Astrocyte of the spinal cord (primary cell): ENCODE measurements at regions not wholly inside any gene's neighbourhood (a gene's known extent, or its start where the extent isn't known, plus 50 kb on each side); places are given as distances from the start of the nearest gene placed in this dataset.

Experiments used
- DNase-seq: peaks from one replicate; pipeline ENCODE4 v3.0.0; 2011; ENCODE audit warnings: low read depth, low spot score
- H3K4me3 ChIP-seq: 2 replicates; pipeline ENCODE4 v1.5.1; 2011; ENCODE audit warnings: low read depth, mild to moderate bottlenecking, low read length, moderate library complexity
- in situ Hi-C: cut with HindIII; loops from 2 replicates; pipeline ENCODE4 v1.10.0; 2017; ENCODE audit warnings: low sequenced_read_pairs
- TF ChIP-seq, protein P1 (sequence below): IDR thresholded peaks from 2 replicates; pipeline ENCODE4 v1.5.1; 2012; ENCODE audit warnings: low read depth, mild to moderate bottlenecking, low read length, inconsistent platforms

- H3K4me3 ChIP-seq = no peak overlapping the region
- no peak for DNase-seq
- TF ChIP-seq, protein P1, sequence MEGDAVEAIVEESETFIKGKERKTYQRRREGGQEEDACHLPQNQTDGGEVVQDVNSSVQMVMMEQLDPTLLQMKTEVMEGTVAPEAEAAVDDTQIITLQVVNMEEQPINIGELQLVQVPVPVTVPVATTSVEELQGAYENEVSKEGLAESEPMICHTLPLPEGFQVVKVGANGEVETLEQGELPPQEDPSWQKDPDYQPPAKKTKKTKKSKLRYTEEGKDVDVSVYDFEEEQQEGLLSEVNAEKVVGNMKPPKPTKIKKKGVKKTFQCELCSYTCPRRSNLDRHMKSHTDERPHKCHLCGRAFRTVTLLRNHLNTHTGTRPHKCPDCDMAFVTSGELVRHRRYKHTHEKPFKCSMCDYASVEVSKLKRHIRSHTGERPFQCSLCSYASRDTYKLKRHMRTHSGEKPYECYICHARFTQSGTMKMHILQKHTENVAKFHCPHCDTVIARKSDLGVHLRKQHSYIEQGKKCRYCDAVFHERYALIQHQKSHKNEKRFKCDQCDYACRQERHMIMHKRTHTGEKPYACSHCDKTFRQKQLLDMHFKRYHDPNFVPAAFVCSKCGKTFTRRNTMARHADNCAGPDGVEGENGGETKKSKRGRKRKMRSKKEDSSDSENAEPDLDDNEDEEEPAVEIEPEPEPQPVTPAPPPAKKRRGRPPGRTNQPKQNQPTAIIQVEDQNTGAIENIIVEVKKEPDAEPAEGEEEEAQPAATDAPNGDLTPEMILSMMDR = no peak
- in situ Hi-C loops = no loop called here
These were observed 282.6 kb downstream of the ZNF608 start for GRCh38 chr5:124463851-124464250.

DNA sequence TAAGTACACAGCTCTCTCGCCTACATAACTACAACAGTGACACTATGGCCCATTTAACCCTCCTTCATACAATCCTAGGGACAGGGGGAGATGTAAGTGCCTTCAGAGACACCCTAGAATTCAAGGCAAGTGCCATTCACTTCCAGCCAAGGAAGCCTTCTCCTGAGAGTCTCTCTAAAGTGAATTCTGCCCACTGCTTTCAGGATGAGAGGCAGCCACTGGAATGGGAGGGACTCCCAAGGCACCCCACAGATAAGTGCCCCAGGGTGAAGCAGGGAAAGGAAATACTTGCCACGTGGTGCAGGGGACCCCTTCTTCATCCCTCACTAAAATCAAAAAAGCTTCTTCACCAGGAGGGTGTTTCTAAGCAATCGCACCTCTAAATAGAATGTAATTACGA, 283.7 kb downstream of the ZNF608 start:
- no peak overlapping the region for H3K4me3 ChIP-seq
- no peak for DNase-seq
- in situ Hi-C loops = no loop called here
- TF ChIP-seq, protein P1 = no peak

GRCh38 chr5:124461941-124462340, 284.5 kb downstream of the ZNF608 start:
- no peak for DNase-seq
- in situ Hi-C loops = no loop called here
- TF ChIP-seq, protein P1 = no peak
- H3K4me3 ChIP-seq = no peak overlapping the region

DNA sequence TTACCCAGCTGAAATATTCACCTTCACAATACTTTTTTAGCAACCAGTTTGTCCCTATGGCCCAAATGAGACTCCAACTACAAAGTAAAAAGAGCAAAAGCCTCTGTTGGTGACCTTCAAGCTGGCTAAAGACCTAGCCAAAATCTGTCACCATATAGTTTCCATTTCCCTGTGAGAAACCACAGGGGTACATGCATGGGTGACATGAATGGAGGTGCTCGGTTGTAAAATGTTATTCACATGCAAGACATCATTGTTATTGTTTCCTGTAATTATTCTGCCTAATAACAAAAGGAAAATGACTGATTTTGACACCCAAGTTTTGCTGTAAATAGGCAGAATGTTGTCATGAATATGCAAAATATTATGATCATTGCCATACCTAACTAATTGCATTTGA, 285.3 kb downstream of the ZNF608 start:
- in situ Hi-C loops = no loop called here
- DNase-seq = no peak
- no peak overlapping the region for H3K4me3 ChIP-seq
- TF ChIP-seq, protein P1 = no peak

GRCh38 chr5:124460642-124461041, 285.8 kb downstream of the ZNF608 start:
- H3K4me3 ChIP-seq = no peak overlapping the region
- DNase-seq = no peak
- in situ Hi-C loops = no loop called here
- TF ChIP-seq, protein P1 = no peak

GRCh38 chr5:124459984-124460383, 286.5 kb downstream of the ZNF608 start:
- in situ Hi-C loops = no loop called here

More at GRCh38 chr5:124459984-124460383, 286.5 kb downstream of the ZNF608 start:
- TF ChIP-seq, protein P1 = no peak
- no peak overlapping the region for H3K4me3 ChIP-seq
- no peak for DNase-seq
